Left ventricle myocardium superior (tissue), 1 donor: ENCODE measurements at regions not wholly inside any gene's neighbourhood (a gene's known extent, or its start where the extent isn't known, plus 50 kb on each side); places are given as distances from the start of the nearest gene placed in this dataset.

Source experiments
- ATAC-seq: fragments of 200-7000 bp; cut with Tn5 transposase; one replicate; pipeline ENCODE4 v1.9.1; 2020; ENCODE audit warnings: mild to moderate bottlenecking, moderate library complexity
- DNase-seq: peaks from one replicate; pipeline ENCODE4 v3.0.0-alpha.2; 2020
- intact Hi-C: fragments of 100-400 bp; cut with micrococcal nuclease; formaldehyde crosslinking; loops from one replicate; pipeline ENCODE4 v1.11.0; 2022
- donor health status: DM: no; HTN: yes; CAD: no; lungs with severe emphysema.

DNA sequence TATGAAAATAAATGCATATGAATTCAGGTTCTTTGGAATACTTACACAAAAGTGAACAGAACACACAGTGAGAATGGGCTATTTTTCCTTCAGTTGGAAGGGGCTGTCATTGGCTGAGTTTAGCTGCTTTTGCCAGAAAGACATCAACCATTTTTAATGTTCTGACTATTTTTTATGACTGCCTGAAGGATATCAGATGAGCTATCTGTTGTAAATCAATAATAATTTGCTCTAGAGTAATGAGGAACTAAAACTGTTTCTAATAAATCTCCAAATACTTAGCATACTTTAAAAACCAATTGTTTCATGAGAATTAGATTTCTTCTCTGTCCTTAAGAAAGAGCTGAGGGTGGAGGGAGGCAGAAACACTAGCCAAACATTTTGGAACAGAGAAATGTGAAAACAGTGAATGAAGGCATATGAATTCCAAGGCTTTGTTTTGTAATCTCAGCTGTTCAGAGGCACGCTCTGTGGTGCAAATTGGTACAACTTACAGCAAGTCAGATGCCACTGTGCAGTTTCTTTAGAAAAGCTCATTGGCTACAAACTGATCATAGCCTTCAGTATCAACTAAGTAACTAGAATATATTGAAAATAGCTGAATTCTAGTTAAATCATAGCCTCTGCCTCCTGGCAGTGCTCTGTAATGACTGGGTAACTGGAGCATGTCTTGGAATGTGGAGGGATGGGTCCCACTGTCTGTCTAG is 228.9 kb upstream of the JAG1 start:
- DNase-seq (no peak), ATAC-seq (peak; percentile 56)
- intact Hi-C loops, result no loop called here

DNA sequence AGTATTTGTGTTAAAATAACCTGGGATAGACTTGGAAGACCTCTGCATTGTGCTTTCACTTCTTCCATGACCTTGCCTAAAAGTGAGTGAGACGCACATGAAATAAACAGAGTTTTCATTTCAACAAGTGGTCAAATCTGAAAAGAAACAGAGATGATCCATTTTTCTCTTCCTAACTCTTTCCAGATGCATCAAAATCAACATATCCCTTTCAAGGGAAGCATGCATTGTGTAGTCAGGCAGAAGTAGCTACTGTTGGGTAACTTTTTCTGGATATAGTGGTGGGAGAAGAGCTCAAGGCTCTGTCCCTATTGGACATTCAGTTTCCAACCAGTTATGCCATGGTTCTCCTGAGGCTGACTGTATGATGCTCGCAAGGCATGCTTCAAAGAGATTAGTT is 233.0 kb upstream of the JAG1 start:
- intact Hi-C loops, result no loop called here
- ATAC-seq (no peak), DNase-seq (no peak)

DNA sequence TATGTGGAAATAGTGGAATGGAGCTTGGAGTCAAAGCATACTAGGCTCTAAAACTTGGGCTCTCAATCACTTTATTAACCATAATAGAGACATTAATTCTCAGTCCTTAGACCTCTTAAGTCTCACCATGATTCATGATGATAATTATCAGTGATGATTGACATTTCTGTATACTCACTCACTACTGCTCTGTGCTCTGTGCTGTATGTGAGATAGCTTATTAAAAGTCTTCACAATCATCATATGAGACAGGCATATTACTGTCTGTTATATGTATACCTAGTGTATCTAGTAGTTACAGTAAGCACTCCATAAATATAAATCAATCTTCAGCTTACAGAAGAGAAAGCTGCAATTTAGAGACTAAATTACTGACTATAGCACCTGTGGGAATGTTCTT is 236.0 kb upstream of the JAG1 start:
- ATAC-seq, result no peak
- no peak for DNase-seq
- intact Hi-C loops, result no loop called here

DNA sequence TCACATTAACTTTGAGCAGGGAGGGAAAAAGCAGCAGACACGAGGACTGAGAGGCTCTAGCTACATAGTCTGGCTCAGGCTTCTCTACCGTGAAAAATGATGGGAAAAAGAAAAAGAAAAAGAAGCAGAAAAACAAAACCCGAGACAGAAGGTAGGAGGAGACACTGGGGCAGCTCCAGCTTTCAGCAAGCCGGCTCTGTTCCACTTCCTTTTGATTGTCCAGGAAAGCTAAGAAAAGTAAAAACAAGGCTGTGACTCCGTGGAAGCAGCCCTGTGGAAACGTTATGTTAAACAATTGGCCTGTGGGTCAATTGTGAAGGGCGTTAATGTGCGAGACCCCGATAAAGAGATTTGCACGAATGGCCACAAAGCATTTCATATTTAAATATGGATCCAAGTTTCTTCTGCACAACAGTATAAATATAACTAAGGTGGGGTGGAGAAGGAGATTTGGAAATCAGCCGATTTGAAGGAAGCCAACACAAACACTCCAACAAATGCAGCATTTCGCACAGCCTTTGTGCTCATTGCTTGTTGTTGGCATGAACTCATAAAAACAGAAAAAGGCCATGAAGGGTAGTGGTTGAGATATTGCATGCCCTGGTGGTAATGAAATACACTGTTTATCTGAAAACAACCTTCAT is 236.9 kb upstream of the JAG1 start:
- intact Hi-C loops, result no loop called here

DNA sequence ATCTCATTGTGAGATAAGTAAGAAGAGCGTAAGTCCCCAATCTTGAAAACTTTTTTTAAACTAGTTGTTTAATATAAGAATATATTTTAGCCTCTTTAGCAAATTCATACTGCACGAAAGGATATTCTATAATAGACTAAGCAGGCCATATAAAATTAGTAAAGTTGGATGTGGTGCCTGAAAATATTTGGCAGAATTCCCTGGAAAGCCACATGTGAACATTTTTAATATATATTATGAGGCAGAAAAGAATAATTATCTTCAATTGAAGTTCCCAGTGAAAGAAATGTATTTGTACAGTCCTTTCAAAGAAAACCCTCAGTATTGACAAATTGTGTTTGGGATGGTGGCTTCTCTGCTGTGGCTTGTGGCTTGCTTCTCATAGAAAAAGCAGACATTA is 237.5 kb upstream of the JAG1 start:
- intact Hi-C loops, result no loop called here
- DNase-seq (no peak), ATAC-seq (no peak)

More for the DNA sequence above, 236.9 kb upstream of the JAG1 start:
- peak; percentile 83 for ATAC-seq
- no peak for DNase-seq

DNA sequence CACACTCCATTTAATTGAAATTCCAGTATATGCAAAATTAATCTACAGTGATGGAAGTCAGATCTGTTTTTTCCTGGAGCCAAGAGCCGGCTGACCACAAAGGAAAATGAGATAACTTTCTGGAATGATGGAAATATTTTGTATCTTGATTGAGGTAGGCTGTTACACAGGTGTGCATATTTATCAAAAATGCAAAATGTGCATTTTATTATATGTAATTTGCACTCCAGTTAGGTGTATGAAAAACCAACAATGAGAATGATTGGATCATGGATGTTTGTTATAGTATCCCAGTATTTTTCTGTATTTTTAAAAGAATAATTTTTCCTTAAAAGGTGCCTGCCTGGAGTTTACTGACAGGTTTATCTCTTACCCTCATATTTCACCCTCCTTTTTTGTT is 242.0 kb upstream of the JAG1 start:
- intact Hi-C loops, result no loop called here
- DNase-seq, result no peak
- no peak for ATAC-seq

DNA sequence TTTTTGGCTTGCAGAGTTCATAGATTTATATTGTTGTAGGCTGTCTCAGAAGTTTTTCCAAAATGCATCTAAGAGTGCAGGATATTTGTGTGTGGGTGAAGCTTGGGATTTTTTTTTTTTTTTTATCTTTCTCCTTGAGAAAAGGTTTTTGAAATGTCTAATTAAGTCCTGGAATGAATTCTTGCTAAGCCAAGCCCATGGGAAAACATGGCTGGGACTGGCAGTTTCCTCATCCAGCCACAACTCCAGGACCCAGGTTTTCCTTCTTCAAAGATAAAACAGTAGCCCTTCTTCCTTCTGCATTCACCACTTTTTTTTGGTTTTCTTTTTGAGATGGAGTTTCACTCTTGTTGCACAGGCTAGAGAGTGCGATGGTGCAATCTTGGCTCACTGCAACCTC is 242.5 kb upstream of the JAG1 start:
- intact Hi-C loops, result no loop called here
- no peak for ATAC-seq
- DNase-seq, result no peak

DNA sequence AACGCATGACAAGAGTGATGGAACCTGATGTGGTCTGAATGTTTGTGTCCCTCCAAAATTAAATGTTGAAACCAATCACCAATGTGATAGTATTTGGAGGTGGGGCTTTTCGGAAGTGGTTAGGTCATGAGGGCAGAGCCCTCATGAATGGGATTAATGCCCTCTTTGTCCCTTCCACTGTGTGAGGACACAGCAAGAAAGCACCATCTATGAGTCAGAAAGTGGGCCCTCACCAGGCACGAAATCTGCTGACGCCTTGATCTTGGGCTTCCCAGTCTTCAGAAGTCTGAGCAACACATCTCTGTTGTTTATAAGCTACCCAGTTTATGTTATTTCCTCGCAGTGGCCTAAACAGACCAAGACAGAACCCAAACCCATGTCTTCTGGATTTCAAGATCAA is 244.0 kb upstream of the JAG1 start:
- ATAC-seq, result no peak
- no peak for DNase-seq
- intact Hi-C loops, result no loop called here

DNA sequence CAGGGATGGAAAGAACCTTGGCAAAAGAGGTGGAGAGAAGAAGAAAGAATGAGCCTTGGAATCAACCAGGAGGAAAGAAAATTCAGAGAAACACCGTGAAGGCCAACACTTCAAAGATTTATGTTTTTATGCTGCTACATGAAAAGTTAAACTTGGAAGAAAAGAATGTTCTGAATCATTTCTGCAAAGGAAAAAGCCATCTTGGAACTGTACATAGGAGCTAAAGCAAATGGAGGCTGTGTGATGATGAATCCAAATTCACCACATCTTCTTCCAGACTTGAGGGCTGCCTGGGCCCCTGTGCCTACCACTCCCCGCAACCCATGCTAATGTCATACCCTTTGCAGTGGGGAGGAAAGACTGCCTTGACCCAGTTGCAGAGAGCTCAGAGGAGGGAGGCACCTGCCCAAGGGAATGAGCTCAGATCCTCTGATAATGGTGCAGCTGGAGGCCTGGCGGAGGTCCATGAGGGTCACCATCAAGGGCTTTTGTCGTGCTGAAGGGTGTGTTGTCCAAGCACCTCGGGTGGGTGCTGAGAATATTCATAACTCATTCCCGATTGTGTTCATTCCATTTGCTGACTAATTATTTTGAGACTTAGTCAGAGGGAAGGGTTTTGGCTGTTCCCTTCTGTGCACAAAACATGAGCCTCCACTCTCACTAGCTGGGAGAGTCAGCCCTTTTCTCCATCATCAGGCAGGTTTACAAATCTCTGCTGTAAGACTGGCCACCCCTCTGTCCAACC is 245.8 kb upstream of the JAG1 start:
- intact Hi-C loops, result no loop called here
- ATAC-seq (peak; percentile 76), DNase-seq (peak; percentile 49)

DNA sequence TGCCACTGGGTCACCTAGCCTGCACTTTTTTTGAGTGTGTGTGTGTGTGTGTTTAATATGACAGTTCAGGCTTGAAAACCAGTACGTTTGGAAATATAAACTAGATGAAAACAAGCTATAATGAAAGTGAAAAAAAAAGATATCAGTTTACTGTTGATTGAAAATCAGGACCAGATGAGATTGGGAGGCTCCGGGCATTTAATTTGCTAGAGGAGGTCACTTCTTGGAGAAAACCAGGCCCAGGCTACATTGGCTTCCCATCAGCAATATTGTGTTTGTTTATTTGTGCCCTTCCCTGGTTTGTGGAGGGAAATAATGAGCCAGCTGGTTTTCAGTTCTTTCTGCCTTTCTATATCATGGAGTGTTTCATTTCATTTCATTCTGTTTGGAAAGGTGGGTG is 246.6 kb upstream of the JAG1 start:
- no peak for DNase-seq
- no peak for ATAC-seq
- intact Hi-C loops, result no loop called here

DNA sequence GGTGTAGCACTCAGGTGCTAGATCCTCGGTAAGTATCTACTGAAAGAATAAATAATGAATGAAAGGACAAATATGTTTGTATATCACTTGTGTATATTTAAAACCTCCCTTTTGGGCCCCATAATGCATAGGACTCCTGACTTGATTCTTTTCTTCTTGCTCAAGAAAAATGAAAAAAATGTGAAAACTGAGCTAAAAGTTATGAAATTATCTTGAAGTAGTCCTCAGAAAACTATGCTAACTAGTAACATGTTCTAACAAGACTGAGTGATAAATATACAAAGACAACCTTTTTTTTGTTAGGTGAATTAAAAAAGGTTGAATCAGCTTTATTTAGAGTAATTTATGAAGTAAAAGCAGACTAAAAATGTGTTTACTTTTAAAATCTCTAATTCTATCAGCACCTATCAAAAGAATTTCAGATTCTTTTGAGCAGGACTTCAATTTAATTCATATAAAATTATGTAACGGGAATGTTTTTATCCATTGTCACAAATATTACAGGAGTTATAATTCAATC is 247.8 kb upstream of the JAG1 start:
- ATAC-seq (no peak), DNase-seq (no peak)
- intact Hi-C loops, result no loop called here

DNA sequence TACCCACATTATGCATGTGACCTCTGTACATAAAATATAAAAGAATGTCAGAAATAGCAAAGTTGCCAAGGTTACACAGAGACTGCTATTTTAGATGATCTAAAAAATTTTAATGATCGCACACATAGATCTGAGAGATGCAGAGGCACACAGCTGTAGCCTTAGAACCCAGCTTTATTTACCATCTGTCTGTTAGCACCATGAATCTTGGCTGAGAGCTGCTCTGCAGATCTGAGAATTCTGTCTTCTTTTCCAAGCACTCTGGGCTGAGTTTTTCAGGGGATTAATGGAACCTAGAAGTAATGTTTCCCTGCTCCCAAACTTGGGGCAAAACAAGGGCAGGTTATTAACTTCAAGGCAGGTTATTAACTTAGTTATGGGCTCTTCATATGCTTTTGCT is 248.7 kb upstream of the JAG1 start:
- DNase-seq, result no peak
- intact Hi-C loops, result no loop called here
- ATAC-seq, result no peak

DNA sequence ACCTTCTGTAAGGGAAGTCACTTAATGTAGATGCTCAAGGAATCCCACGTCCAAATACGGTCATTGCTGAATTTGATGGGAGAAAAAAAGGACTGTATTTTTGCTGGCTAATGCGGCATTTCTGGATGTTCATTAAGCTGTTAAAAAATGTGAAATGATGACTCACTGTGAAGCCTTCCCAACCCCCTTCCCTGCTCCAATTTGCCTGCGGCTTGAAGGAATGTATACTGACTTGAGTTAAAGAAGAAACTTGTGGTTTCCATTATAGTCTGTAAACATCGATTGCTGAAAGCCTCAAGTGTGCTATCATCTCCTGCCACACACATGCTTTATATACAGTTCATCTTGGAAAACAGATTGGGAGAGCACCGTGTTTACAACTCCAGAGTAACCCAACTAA is 249.1 kb upstream of the JAG1 start:
- ATAC-seq (no peak), DNase-seq (no peak)
- intact Hi-C loops, result no loop called here

DNA sequence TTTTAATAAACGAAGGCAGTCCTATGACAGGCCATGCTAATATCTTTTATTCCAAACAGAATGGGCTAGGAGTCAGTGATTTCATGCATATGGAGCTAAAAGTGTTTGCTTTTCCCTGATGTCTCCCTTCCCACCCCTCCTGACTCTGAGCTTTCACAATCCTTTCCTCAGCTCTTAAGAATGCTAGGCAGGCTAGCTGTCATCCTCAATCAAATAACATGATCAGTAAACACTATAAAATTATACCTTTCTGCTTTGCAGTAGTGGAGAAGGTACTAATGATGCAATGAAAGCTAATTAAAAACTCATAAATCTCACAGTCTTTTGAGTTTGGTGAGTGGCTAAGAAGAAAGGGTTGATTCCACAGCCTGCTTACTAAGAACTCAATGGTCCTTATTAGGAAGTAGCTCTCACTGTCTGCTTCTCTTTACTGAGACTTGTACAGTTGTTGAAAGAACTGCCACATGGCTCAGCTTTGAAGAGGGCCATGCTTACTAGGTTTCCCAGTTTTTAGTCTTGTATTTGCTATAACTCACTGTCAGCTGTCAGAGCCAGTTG is 250.9 kb upstream of the JAG1 start:
- no peak for DNase-seq
- ATAC-seq, result no peak
- intact Hi-C loops, result no loop called here

DNA sequence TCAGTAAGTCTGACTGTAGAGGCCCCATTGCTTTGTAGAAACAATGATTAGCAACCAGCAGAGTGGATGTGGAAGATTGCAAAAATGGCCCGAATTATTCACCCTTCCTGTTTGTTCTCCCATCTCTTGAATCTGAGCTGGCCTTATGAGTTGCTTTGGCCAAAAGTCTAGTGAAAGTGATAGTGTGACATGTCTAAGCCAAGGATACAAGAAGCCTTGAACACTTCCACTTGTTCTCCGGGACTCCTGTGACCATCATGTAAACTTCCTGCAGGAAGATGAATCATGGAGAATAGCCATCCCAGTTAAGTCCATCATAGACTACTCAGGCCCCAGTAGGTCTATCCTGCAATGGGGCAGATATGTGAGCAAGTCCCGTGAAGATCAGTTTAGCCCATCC is 252.0 kb upstream of the JAG1 start:
- intact Hi-C loops, result no loop called here
- no peak for DNase-seq

DNA sequence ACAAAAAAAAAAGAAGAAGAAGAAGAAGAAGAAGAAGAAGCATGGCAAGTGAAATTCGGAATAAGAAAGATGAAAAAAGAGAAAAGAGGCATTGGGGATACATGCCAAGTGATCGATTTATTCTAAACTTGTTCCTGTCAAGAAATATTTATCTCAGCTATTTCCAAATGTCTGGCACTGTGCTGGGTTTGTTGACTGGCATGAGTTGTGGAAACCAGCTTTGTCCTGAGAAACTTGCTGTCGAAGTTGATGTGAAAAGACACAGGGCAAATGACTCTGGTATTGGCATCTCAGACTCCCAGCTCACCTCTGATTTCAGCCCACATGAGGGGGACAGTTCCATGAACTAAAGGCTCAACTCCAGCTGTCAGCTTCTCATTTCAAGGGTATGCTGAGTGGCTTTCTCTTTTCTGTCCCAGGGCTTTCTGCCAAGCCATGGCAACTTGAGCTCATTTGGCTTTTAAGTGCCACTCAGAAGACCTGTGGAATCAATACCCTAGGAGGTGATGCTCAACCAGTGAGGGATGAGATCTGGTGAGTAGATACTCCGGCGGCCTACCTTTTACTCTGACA is 253.3 kb upstream of the JAG1 start:
- ATAC-seq (no peak), DNase-seq (no peak)
- intact Hi-C loops, result no loop called here

More for the DNA sequence above, 252.0 kb upstream of the JAG1 start:
- ATAC-seq, result no peak

DNA sequence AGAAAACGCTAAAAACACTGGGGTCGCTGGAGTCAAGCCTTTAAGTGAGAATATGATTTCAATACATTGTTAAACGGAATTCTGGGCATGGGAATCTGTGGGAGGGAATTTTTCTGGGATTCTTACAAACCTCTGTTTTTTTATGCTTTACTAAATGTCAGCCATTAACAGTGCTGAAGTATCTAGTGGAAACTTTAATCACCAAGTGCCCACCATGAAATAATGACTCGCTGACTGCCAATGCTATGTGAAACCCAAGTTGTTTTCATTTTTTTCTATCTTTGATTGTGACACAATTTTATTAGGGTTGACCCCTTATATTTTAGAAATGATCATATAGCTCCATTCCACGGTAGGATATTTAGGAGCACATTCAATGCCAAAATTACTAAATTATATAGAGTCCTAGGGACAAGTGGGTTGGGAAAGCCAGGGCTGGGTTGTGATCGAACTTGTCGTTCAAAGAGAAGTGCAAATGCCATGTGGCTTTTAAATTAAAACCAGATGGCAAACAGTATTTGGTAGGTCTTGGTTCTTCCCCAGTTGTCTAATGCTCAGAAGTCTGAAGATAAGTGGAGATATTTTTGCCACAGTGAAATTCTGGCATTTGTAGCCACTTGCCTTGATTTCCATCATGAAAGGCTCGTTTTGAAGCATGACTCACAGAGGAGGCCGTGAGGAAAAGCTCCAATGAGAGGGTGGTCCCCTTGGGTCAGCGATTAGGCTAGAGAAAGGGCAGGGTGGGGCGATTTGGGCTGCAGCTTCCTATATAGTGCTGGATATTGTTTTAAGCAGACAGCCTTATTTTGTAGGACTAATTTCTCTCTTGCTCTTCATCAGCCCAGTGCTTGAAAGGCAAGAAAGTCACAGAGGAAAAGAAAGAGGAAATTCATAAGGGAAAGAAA is 254.4 kb upstream of the JAG1 start:
- DNase-seq (no peak), ATAC-seq (peak; percentile 26)
- intact Hi-C loops, result no loop called here

DNA sequence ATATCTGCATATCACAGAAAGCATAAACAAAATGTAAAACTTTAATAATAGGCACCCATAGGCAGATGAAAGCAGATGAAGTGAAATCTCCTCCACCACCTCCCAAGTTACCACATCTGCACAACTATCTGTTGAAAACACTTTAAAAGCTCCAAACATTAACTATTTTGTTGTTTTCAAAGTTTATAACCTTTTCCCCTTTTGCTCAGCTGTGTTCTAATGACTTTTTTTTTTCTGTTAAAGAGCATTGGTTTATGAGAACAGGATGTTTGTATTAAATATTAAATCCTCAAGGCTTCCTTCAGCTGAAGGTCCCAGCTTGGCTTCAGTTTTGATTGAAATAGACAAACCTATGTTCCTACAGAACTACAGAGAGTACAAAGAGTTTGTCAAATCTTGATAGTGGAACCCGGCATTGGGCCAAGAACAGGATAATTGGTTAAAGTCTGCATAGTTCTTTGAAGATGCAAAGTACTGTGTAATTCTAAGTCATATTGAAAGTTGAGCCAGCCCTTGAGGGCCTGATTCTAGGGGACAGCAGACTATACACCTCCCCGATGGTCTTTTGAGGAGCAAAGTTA is 255.1 kb upstream of the JAG1 start:
- DNase-seq, result no peak
- peak; percentile 40 for ATAC-seq
- intact Hi-C loops, result no loop called here
